NCI-H1417 treated with DMSO at 0.1 percent for 48 hours (cell line): ENCODE measurements at regions not wholly inside any gene's neighbourhood (a gene's known extent, or its start where the extent isn't known, plus 50 kb on each side); places are given as distances from the start of the nearest gene placed in this dataset.

Experiments
- DNase-seq: peaks from one replicate; lab custom pipeline; 2025; lab: John Stamatoyannopoulos, UW

- DNase-seq, result no peak
Observed at GRCh38 chr4:52234561-52235440, 183.7 kb downstream of the SPATA18 start.

GRCh38 chr4:52235552-52236201 lies 184.6 kb downstream of the SPATA18 start:
- no peak for DNase-seq

- no peak for DNase-seq
Observed at GRCh38 chr4:52241916-52242315, 190.8 kb downstream of the SPATA18 start.

GRCh38 chr4:52243367-52243766 lies 192.3 kb downstream of the SPATA18 start:
- no peak for DNase-seq

- no peak for DNase-seq
Observed at GRCh38 chr4:52244103-52244775, 193.1 kb downstream of the SPATA18 start.

- DNase-seq, result peak; percentile 10
Observed at GRCh38 chr4:52244848-52245247, 193.7 kb downstream of the SPATA18 start.

- no peak for DNase-seq
Observed at GRCh38 chr4:52246827-52247226, 195.7 kb downstream of the SPATA18 start.

GRCh38 chr4:52247941-52248340 lies 196.8 kb downstream of the SPATA18 start:
- no peak for DNase-seq

- DNase-seq, result no peak
Observed at GRCh38 chr4:52248820-52249219, 197.7 kb downstream of the SPATA18 start.

- no peak for DNase-seq
Observed at GRCh38 chr4:52249581-52249980, 198.5 kb downstream of the SPATA18 start.

GRCh38 chr4:52250154-52250553 lies 199.1 kb downstream of the SPATA18 start:
- no peak for DNase-seq

- no peak for DNase-seq
Observed at GRCh38 chr4:52251864-52252263, 200.8 kb downstream of the SPATA18 start.

GRCh38 chr4:52253025-52253424 lies 201.9 kb downstream of the SPATA18 start:
- DNase-seq, result no peak

- no peak for DNase-seq
Observed at GRCh38 chr4:52256522-52256921, 205.4 kb downstream of the SPATA18 start.

- no peak for DNase-seq
Observed at GRCh38 chr4:52259978-52260377, 208.9 kb downstream of the SPATA18 start.

GRCh38 chr4:52260514-52261210 lies 209.6 kb downstream of the SPATA18 start:
- no peak for DNase-seq

GRCh38 chr4:52263607-52264006 lies 212.5 kb downstream of the SPATA18 start:
- no peak for DNase-seq

GRCh38 chr4:52265781-52266525 lies 214.8 kb downstream of the SPATA18 start:
- DNase-seq, result no peak

- no peak for DNase-seq
Observed at GRCh38 chr4:52266537-52267137, 215.5 kb downstream of the SPATA18 start.

GRCh38 chr4:52269761-52270160 lies 218.7 kb downstream of the SPATA18 start:
- DNase-seq, result no peak

GRCh38 chr4:52273885-52274284 lies 222.8 kb downstream of the SPATA18 start:
- DNase-seq, result no peak
